GM12872 (cell line): ENCODE measurements at regions not wholly inside any gene's neighbourhood (a gene's known extent, or its start where the extent isn't known, plus 50 kb on each side); places are given as distances from the start of the nearest gene placed in this dataset.

Experiments
- TF ChIP-seq, protein P1 (sequence below): IDR thresholded peaks from 3 replicates; pipeline ENCODE4 v1.5.1; 2011; ENCODE audit warnings: low read depth, mild to moderate bottlenecking, low read length, moderate library complexity; ENCODE audit not compliant: insufficient read depth

DNA sequence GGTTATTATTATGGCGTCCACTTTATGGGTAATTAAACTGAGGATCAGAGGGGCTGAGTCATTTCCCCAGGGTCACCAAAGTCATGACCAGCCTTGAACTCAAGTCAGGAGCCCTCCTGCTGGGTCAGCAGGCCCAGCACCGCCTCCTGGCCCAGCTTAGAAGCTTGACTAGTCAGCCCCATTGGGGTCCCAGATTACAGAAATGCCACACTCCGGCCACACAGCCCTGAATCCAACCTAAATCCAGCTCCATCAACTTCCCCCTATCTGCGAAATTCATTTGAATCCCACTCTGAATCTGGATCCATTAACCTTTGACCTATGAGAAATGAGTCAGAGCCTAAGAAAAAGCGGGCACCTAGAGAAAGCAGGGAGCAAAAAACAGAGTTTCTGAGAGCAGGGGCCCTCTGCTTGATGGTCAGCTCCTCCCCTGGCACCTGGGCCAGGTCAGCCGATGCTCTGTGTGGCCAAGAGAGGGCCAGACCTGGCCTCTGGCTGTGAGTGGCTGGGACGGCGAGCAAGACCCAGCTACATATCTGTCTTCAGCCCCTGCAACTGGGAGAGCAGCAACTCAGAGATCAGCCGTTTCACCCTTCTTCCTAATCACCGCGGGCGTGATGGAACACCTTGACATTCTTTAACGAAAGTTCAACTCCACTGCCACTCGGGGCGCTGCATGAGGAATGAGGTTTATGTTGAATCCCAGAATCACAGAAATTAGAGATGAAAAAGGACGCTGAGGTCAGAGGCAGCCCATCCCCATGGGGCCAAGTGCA lies 196.1 kb downstream of the TRIM29 start:
- TF ChIP-seq, protein P1, sequence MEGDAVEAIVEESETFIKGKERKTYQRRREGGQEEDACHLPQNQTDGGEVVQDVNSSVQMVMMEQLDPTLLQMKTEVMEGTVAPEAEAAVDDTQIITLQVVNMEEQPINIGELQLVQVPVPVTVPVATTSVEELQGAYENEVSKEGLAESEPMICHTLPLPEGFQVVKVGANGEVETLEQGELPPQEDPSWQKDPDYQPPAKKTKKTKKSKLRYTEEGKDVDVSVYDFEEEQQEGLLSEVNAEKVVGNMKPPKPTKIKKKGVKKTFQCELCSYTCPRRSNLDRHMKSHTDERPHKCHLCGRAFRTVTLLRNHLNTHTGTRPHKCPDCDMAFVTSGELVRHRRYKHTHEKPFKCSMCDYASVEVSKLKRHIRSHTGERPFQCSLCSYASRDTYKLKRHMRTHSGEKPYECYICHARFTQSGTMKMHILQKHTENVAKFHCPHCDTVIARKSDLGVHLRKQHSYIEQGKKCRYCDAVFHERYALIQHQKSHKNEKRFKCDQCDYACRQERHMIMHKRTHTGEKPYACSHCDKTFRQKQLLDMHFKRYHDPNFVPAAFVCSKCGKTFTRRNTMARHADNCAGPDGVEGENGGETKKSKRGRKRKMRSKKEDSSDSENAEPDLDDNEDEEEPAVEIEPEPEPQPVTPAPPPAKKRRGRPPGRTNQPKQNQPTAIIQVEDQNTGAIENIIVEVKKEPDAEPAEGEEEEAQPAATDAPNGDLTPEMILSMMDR: no peak

DNA sequence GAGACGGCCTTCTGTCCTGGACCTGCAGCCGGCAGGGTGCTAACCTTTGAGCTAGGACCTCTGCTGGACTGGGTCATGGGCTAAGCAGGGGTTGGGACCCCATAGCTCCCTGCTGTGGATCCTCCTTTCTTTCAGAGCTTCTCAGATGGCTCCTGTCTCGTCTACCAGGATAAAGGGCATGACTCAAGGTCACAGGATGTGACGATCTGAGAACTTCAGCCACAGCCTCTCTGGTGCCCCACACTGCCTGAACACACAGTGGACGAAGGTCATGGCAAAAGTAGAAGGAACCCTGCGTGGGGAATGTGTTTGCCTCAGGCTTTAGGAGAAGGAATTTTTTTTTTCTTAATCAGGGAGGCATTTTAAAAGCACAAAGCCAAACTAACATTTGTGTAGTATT lies 196.7 kb downstream of the TRIM29 start:
- TF ChIP-seq, protein P1: no peak

DNA sequence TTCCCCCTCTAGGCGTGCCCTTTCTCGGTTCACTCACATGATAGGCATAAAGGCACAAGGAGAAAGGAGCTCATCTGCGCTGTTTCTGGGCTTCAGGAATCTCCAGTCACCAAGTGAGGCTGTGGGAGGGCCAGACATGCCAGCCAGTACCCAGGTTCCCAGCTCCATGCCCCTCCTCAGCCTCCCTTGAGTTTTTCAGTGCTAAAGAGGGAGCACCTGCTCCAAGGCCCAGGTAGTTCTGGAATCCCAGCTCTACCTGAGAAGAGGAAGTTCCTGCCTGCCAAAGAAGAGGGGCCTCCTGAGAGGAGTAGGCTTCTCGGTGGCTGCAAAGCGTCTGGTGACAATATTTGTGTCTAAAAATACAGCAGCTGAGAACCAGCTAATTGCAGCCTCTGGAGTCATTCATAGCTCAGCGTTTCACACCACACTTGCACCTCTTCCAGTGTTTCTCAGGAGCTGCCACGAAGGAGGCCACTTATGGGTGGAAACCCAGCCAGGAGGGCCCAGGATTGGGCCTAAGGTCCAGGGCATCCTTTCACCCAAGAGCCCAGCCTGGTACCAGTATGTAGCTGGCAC lies 197.4 kb downstream of the TRIM29 start:
- TF ChIP-seq, protein P1: no peak

DNA sequence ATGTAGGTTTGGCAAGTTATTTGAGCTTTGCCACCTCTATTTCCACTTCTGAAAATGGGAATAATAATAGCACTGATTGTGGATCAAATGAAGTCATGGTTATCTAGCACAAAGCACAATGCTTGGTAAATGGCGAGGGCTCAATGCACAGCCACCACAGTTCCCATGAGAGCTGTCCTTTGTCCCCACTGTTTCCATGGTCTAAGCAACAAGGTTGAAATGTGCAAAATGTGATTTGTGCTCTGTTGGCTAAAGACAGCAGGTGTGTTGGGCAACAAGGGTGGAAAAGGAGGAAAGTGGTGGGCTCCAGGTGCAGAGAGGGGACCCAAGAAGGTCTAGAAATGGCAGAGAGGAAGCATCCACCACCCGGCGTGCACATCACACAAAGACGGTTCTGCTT lies 200.5 kb downstream of the TRIM29 start:
- TF ChIP-seq, protein P1: no peak

DNA sequence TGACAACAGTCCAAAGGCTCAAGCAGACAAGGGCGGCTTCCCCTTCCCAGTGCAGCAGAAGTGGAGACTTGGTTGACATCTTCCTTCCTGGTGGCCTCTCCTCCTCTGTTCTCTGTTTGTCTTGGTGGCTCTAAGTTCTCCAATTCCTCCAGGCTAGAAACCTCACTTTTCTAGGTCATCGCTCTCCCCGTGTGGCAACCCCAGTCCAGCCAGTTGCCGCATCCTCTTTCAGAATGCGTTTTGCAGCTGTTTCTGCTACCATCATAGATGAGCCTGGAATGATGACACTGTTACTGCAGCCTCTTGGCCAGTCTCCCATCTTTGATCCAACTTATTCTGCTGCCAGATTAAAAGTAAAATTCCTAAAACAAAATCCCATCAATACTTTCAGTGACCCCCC lies 201.5 kb downstream of the TRIM29 start:
- TF ChIP-seq, protein P1: no peak

DNA sequence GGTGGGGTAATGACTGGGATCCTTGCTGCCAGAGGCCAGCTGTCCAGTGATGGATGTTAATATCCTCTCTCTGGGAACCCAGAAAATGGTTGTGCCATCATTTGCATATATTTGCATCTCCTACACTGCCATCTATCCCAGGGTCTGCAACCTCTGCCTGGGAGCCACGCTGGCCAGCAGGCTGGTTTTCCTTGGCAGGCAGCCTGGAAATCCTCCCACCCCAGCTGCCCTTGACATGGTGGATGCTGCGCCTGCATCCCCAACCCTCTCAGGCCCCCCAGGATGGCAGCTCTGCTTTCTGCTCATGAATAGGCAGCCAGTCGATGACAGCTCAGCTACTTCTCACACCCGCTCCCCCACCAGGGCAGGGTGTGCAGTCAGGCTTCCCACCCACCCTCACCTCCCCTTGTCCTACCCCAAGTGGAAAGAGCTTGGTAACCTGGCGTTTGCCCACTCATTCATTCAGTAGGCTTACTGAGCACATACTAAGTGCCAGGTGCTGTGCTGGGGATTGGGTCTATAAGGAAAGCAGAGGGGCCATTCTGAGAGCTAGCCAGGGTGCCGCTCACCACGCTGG lies 202.5 kb downstream of the TRIM29 start:
- TF ChIP-seq, protein P1: no peak

DNA sequence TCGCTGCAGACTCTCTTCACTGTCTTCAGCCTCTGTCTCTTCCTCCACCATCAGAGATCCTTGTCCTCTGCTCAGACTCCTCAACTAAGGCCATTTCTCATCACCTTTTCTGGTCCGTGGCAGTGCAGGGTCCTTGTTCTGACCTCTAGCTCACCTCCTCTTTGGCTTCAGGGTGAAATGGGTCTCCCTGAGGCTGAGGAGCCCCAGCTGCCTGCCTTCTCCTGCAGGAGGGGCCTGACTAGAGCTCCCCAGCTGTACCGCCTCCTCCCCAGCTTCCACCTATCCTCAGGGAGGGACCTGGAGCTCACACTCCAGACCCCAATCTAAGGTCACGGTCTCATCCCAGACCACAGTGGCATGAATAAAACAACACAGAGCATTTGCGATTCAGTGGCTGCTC lies 203.0 kb downstream of the TRIM29 start:
- TF ChIP-seq, protein P1: no peak
